ENCODE measurements at regions not wholly inside any gene's neighbourhood (a gene's known extent, or its start where the extent isn't known, plus 50 kb on each side); places are given as distances from the start of the nearest gene placed in this dataset.

DNA sequence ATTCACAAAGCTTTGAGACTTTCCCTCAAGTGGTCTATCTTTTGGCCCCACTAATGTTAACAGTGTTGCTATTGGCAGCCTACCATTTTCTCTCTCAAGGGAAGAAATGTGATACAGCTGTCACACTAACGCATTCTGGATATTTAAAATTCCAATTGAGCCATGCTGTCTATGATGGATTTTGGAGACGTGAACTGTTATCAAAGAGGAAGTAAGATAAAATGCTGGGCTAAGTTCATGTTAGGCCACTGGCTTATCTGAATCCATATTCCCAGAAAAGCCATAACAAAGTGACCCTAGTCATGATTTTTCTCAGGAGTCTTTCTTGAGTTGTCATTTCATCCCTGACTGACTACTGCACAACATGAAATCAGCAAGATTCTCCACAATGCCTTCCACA is 200.2 kb downstream of the PHLDA1 start (continued):
- TF ChIP-seq, protein P1, sequence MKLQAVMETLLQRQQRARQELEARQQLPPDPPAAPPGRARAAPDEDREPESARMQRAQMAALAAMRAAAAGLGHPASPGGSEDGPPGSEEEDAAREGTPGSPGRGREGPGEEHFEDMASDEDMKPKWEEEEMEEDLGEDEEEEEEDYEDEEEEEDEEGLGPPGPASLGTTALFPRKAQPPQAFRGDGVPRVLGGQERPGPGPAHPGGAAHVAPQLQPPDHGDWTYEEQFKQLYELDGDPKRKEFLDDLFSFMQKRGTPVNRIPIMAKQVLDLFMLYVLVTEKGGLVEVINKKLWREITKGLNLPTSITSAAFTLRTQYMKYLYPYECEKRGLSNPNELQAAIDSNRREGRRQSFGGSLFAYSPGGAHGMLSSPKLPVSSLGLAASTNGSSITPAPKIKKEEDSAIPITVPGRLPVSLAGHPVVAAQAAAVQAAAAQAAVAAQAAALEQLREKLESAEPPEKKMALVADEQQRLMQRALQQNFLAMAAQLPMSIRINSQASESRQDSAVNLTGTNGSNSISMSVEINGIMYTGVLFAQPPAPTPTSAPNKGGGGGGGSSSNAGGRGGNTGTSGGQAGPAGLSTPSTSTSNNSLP (IDR thresholded peaks at IDR 0.05; ENCODE audit: borderline replicate concordance, low read depth, low read length) = no peak
- TF ChIP-seq, protein P2, sequence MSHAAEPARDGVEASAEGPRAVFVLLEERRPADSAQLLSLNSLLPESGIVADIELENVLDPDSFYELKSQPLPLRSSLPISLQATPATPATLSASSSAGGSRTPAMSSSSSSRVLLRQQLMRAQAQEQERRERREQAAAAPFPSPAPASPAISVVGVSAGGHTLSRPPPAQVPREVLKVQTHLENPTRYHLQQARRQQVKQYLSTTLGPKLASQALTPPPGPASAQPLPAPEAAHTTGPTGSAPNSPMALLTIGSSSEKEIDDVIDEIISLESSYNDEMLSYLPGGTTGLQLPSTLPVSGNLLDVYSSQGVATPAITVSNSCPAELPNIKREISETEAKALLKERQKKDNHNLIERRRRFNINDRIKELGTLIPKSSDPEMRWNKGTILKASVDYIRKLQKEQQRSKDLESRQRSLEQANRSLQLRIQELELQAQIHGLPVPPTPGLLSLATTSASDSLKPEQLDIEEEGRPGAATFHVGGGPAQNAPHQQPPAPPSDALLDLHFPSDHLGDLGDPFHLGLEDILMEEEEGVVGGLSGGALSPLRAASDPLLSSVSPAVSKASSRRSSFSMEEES (CRISPR knock-in tag; IDR thresholded peaks at IDR 0.05) = no peak
- TF ChIP-seq, protein P3, sequence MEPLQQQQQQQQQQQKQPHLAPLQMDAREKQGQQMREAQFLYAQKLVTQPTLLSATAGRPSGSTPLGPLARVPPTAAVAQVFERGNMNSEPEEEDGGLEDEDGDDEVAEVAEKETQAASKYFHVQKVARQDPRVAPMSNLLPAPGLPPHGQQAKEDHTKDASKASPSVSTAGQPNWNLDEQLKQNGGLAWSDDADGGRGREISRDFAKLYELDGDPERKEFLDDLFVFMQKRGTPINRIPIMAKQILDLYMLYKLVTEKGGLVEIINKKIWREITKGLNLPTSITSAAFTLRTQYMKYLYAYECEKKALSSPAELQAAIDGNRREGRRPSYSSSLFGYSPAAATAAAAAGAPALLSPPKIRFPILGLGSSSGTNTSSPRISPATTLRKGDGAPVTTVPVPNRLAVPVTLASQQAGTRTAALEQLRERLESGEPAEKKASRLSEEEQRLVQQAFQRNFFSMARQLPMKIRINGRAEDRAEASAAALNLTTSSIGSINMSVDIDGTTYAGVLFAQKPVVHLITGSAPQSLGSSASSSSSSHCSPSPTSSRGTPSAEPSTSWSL (CRISPR knock-in tag; IDR thresholded peaks at IDR 0.05; ENCODE audit: borderline replicate concordance) = no peak
- TF ChIP-seq, protein P4, sequence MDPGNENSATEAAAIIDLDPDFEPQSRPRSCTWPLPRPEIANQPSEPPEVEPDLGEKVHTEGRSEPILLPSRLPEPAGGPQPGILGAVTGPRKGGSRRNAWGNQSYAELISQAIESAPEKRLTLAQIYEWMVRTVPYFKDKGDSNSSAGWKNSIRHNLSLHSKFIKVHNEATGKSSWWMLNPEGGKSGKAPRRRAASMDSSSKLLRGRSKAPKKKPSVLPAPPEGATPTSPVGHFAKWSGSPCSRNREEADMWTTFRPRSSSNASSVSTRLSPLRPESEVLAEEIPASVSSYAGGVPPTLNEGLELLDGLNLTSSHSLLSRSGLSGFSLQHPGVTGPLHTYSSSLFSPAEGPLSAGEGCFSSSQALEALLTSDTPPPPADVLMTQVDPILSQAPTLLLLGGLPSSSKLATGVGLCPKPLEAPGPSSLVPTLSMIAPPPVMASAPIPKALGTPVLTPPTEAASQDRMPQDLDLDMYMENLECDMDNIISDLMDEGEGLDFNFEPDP (CRISPR knock-in tag; IDR thresholded peaks at IDR 0.05) = no peak
- TF ChIP-seq, protein P5, sequence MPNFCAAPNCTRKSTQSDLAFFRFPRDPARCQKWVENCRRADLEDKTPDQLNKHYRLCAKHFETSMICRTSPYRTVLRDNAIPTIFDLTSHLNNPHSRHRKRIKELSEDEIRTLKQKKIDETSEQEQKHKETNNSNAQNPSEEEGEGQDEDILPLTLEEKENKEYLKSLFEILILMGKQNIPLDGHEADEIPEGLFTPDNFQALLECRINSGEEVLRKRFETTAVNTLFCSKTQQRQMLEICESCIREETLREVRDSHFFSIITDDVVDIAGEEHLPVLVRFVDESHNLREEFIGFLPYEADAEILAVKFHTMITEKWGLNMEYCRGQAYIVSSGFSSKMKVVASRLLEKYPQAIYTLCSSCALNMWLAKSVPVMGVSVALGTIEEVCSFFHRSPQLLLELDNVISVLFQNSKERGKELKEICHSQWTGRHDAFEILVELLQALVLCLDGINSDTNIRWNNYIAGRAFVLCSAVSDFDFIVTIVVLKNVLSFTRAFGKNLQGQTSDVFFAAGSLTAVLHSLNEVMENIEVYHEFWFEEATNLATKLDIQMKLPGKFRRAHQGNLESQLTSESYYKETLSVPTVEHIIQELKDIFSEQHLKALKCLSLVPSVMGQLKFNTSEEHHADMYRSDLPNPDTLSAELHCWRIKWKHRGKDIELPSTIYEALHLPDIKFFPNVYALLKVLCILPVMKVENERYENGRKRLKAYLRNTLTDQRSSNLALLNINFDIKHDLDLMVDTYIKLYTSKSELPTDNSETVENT (CRISPR knock-in tag; IDR thresholded peaks at IDR 0.05) = no peak
- no peak for TF ChIP-seq DNMT1 (IDR thresholded peaks at IDR 0.05)
- TF ChIP-seq, protein P6, sequence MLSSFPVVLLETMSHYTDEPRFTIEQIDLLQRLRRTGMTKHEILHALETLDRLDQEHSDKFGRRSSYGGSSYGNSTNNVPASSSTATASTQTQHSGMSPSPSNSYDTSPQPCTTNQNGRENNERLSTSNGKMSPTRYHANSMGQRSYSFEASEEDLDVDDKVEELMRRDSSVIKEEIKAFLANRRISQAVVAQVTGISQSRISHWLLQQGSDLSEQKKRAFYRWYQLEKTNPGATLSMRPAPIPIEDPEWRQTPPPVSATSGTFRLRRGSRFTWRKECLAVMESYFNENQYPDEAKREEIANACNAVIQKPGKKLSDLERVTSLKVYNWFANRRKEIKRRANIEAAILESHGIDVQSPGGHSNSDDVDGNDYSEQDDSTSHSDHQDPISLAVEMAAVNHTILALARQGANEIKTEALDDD (IDR thresholded peaks at IDR 0.05) = no peak
- no peak for TF ChIP-seq NFXL1 (CRISPR knock-in tag; IDR thresholded peaks at IDR 0.05)
- TF ChIP-seq ZNF696 (CRISPR knock-in tag; conservative IDR thresholded peaks at IDR 0.05) = no peak
- TF ChIP-seq ZNF354B (CRISPR knock-in tag; IDR thresholded peaks at IDR 0.05) = no peak
- no peak for TF ChIP-seq CBX5 (IDR thresholded peaks at IDR 0.05; ENCODE audit: borderline replicate concordance, low read depth)
- no peak for TF ChIP-seq PHF20 (IDR thresholded peaks at IDR 0.05; ENCODE audit: partially characterized antibody)
- TF ChIP-seq, protein P7, sequence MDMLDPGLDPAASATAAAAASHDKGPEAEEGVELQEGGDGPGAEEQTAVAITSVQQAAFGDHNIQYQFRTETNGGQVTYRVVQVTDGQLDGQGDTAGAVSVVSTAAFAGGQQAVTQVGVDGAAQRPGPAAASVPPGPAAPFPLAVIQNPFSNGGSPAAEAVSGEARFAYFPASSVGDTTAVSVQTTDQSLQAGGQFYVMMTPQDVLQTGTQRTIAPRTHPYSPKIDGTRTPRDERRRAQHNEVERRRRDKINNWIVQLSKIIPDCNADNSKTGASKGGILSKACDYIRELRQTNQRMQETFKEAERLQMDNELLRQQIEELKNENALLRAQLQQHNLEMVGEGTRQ (CRISPR knock-in tag; IDR thresholded peaks at IDR 0.05) = no peak
- TF ChIP-seq SETDB1 (IDR thresholded peaks at IDR 0.05; ENCODE audit: low read length) = no peak
- no peak for TF ChIP-seq ZNF507 (tag; conservative IDR thresholded peaks at IDR 0.05)
- TF ChIP-seq NCOA6 (IDR thresholded peaks at IDR 0.05) = no peak
- TF ChIP-seq LEF1 (IDR thresholded peaks at IDR 0.05) = no peak; the same call in 1 of the 2 replicates
- TF ChIP-seq BRD4 (IDR thresholded peaks at IDR 0.05) = no peak
